Esophagus squamous epithelium (tissue), 4 donors: ENCODE measurements at regions not wholly inside any gene's neighbourhood (a gene's known extent, or its start where the extent isn't known, plus 50 kb on each side); places are given as distances from the start of the nearest gene placed in this dataset.

ENCODE experiments used
- POLR2A ChIP-seq, 4 donors: fragments of 450-650 bp; IDR thresholded peaks; one replicate each; pipeline ENCODE4 v1.6.1; 2017; ENCODE audit warnings: antibody characterized with exemption in 4 of 4, mild to moderate bottlenecking in 4 of 4, moderate library complexity in 3 of 4
- TF ChIP-seq, protein P1 (sequence below), 6 experiments: fragments of 450-650 bp in 4 of 6; fragments of 200-600 bp in 2 of 6; sonication (generic) in 2 of 6; IDR thresholded peaks; one replicate each; pipeline ENCODE4 v1.5.1; 2016 to 2019; ENCODE audit warnings: antibody characterized with exemption in 6 of 6, mild to moderate bottlenecking in 4 of 6, moderate library complexity in 4 of 6

DNA sequence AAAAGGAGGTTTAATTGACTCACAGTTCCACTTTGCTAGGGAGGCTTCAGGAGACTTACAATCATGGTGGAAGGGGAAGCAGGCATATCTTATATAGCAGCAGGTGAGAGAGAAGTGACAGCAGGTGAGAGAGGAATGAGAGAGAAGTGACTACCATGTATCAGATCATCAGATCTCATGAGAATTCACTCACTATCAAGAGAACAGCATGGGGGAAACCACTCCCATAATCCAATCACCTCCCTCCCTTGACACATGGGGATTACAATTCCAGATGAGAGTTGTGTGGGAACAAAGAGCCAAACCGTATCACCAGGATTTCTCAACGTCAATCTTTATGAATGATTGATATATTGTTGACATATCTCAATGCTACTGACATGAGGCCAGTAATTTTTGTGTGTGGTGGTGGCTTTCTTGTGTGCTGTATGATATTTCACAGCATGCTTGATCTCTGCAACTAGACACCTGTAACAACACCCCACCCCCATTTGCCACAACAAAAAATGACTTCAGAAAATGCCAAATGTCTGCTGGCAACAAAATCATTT lies 1470.9 kb upstream of the SEL1L start:
- TF ChIP-seq, protein P1, sequence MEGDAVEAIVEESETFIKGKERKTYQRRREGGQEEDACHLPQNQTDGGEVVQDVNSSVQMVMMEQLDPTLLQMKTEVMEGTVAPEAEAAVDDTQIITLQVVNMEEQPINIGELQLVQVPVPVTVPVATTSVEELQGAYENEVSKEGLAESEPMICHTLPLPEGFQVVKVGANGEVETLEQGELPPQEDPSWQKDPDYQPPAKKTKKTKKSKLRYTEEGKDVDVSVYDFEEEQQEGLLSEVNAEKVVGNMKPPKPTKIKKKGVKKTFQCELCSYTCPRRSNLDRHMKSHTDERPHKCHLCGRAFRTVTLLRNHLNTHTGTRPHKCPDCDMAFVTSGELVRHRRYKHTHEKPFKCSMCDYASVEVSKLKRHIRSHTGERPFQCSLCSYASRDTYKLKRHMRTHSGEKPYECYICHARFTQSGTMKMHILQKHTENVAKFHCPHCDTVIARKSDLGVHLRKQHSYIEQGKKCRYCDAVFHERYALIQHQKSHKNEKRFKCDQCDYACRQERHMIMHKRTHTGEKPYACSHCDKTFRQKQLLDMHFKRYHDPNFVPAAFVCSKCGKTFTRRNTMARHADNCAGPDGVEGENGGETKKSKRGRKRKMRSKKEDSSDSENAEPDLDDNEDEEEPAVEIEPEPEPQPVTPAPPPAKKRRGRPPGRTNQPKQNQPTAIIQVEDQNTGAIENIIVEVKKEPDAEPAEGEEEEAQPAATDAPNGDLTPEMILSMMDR (IDR thresholded peaks at IDR 0.05) = no peak
- no peak for TF ChIP-seq POLR2A (IDR thresholded peaks at IDR 0.05)
